ENCODE measurements at regions not wholly inside any gene's neighbourhood (a gene's known extent, or its start where the extent isn't known, plus 50 kb on each side); places are given as distances from the start of the nearest gene placed in this dataset.
"Not testable (repeated sequence)": the region's sequence is repeated elsewhere in the genome, so short reads cannot be mapped to it uniquely, and the experiment has no call there.

DNA sequence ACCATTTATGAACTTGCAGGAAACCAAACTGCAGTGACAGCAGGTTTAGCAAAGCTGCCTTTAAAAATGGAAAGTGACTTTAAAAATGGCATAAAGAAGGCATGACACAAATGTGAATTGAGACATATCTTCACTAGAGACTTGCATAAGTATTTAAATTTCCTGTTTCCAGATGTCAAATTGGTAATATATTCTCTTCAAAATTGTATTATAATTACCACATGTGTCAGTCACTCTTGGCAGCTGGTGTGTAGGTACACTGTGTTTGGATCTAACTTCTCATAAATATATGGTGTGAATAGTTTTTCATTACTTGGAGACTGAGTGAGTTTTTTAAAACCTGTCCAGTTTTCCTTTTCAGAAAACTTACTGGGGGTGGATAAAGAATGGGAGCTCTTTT is 636.2 kb upstream of the SGO1 start:
- Histone ChIP-seq H3K9me3 (no peaks in the 10 kb centered on the region), H3K4me1 (no peaks in the 10 kb centered on the region), H3K36me3 (no peaks in the 10 kb centered on the region), H3K27me3 (no peaks in the 10 kb centered on the region), H3K27ac (no peak overlapping the region), H3K4me3 (replicated peaks in 1 of 3) (no peak overlapping the region)
- no peak for TF ChIP-seq POLR2A (IDR thresholded peaks at IDR 0.05)
- TF ChIP-seq, protein P1, sequence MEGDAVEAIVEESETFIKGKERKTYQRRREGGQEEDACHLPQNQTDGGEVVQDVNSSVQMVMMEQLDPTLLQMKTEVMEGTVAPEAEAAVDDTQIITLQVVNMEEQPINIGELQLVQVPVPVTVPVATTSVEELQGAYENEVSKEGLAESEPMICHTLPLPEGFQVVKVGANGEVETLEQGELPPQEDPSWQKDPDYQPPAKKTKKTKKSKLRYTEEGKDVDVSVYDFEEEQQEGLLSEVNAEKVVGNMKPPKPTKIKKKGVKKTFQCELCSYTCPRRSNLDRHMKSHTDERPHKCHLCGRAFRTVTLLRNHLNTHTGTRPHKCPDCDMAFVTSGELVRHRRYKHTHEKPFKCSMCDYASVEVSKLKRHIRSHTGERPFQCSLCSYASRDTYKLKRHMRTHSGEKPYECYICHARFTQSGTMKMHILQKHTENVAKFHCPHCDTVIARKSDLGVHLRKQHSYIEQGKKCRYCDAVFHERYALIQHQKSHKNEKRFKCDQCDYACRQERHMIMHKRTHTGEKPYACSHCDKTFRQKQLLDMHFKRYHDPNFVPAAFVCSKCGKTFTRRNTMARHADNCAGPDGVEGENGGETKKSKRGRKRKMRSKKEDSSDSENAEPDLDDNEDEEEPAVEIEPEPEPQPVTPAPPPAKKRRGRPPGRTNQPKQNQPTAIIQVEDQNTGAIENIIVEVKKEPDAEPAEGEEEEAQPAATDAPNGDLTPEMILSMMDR (IDR thresholded peaks at IDR 0.05): no peak
- intact Hi-C loops (cut with DNase I): no loop called here
- DNase-seq: no peak

DNA sequence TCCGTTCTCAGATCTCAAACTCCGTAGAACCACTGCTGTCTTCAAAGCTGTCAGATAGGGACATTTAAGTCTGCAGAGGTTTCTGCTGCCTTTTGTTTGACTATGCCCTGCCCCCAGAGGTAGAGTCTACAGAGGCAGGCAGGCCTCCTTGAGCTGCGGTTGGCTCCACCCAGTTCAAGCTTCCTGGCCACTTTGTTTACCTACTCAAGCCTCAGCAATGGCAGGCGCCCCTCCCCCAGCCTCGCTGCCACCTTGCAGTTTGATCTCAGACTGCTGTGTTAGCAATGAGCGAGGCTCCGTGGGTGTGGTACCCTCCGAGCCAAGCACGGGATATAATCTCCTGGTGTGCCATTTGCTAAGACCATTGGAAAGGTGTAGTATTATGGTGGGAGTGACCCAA is 634.9 kb upstream of the SGO1 start:
- H3K36me3 ChIP-seq; H3K27me3 ChIP-seq; H3K27ac ChIP-seq; intact Hi-C loops (cut with DNase I); DNase-seq; H3K9me3 ChIP-seq; H3K4me3 ChIP-seq (replicated peaks in 1 of 3); H3K4me1 ChIP-seq: not testable (repeated sequence)
- WGBS, 2 donors: 91 to 97% methylated on average over 9 of the region's 9 CpGs

GRCh38 chr3:20811631-20812030 is 625.6 kb upstream of the SGO1 start:
- no peak overlapping the region for H3K27ac ChIP-seq
- no peak for DNase-seq
- no peak overlapping the region for H3K4me3 ChIP-seq (replicated peaks in 1 of 3)
- H3K4me1 ChIP-seq: no peaks in the 10 kb centered on the region
- no peaks in the 10 kb centered on the region for H3K9me3 ChIP-seq
- intact Hi-C loops (cut with DNase I): no loop called here
- whole genome bisulfite sequencing, 2 donors: 74 to 80% methylated on average over 2 of the region's 2 CpGs
- H3K36me3 ChIP-seq: no peaks in the 10 kb centered on the region
- no peaks in the 10 kb centered on the region for H3K27me3 ChIP-seq
- TF ChIP-seq, protein P1 (IDR thresholded peaks at IDR 0.05): no peak
- no peak for TF ChIP-seq POLR2A (IDR thresholded peaks at IDR 0.05)

DNA sequence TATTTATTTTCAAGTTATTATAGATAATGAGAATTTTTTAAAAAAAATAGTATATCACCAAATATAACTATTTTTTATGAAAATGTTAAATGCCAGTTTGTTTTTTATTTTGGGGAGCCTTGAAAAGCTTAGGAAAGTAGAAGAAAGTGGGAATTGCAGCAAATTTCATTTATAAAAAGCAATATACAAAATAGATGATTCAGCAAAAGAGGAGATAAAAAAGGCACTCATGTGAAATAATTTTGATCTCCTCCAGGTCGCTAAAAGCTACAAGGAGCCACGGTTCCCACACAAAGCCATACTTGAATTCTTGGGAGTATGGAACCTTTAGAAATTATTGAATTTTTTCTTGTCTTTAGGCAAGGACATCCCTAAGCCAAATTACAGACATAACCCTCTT is 625.0 kb upstream of the SGO1 start:
- WGBS, 2 donors: 75 to 77% methylated on average over 2 of the region's 2 CpGs
- TF ChIP-seq, protein P1 (IDR thresholded peaks at IDR 0.05): no peak
- TF ChIP-seq POLR2A (IDR thresholded peaks at IDR 0.05): no peak
- no peak for DNase-seq
- Histone ChIP-seq H3K4me3 (replicated peaks in 1 of 3) (no peak overlapping the region), H3K27me3 (no peaks in the 10 kb centered on the region), H3K36me3 (no peaks in the 10 kb centered on the region), H3K4me1 (no peaks in the 10 kb centered on the region), H3K27ac (no peak overlapping the region), H3K9me3 (no peaks in the 10 kb centered on the region)
- intact Hi-C loops (cut with DNase I): no loop called here

GRCh38 chr3:20810555-20810954 is 624.5 kb upstream of the SGO1 start:
- no peaks in the 10 kb centered on the region for H3K27me3 ChIP-seq
- H3K4me3 ChIP-seq (replicated peaks in 1 of 3): no peak overlapping the region
- DNase-seq: no peak
- no peaks in the 10 kb centered on the region for H3K9me3 ChIP-seq
- no peaks in the 10 kb centered on the region for H3K36me3 ChIP-seq
- H3K4me1 ChIP-seq: no peaks in the 10 kb centered on the region
- intact Hi-C loops (cut with DNase I): no loop called here
- TF ChIP-seq, protein P1 (IDR thresholded peaks at IDR 0.05): no peak
- TF ChIP-seq POLR2A (IDR thresholded peaks at IDR 0.05): no peak
- no peak overlapping the region for H3K27ac ChIP-seq

- intact Hi-C loops (cut with DNase I): no loop called here
- WGBS, 2 donors: 78 to 83% methylated on average over 3 of the region's 3 CpGs
- Histone ChIP-seq H3K4me1 (no peaks in the 10 kb centered on the region), H3K9me3 (no peaks in the 10 kb centered on the region), H3K27me3 (no peaks in the 10 kb centered on the region), H3K4me3 (replicated peaks in 1 of 3) (no peak overlapping the region), H3K27ac (no peak overlapping the region), H3K36me3 (no peaks in the 10 kb centered on the region)
- DNase-seq: no peak
- TF ChIP-seq POLR2A (IDR thresholded peaks at IDR 0.05): no peak
- TF ChIP-seq, protein P1 (IDR thresholded peaks at IDR 0.05): no peak
Measured at GRCh38 chr3:20809356-20809755, 623.4 kb upstream of the SGO1 start.

Measured in thyroid gland (tissue), 4 donors.